HG03342 (cell line): ENCODE measurements at regions not wholly inside any gene's neighbourhood (a gene's known extent, or its start where the extent isn't known, plus 50 kb on each side); places are given as distances from the start of the nearest gene placed in this dataset.
A peak's percentile ranks its signal among the peaks of the same experiment; 100 is the strongest.
"Not testable (repeated sequence)": the region's sequence is repeated elsewhere in the genome, so short reads cannot be mapped to it uniquely, and the experiment has no call there.

Experiments
- ATAC-seq: cut with Tn5 transposase; IDR thresholded peaks from one replicate; pipeline ENCODE4 v1.9.1; 2021; ENCODE audit warnings: mild to moderate bottlenecking, moderate library complexity; ENCODE audit not compliant: unreplicated experiment

DNA sequence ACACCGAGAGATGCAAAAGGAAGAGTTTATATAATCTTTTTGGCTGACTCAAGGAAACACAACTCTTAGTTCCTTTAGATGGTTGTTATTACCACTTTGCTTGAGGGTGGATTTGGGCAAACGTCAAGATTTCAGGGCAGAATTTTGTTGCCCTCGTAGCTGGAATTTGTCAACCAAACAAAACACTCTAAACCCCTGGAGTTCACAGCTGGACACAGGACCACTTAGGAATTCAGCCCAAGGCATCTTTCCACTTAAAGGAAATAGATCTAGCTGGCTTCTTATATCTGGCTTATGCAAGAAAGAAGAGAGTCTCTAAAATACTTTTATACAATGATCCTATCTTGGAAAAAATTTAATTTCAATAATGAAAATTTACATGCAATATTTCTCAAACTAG is 237.8 kb upstream of the LRIG3 start:
- ATAC-seq, result no peak

DNA sequence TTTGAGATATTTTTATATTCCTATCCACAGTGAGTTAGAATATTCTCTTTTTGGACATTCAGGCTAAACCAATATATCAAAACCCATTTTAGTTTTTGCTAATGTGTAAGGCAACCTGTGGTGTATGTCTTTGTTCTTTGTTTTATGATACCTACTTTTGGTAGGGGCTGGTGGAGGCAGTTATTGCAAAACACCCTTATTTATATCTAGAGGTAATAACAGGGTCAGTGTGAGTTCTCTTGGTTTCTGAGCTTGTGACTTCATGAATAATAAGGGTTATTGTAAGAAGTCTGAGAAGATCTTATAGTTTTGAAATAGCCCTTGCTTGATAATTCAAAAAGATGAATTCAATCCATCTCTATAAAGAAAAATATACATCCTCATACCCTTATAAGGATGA is 235.1 kb upstream of the LRIG3 start:
- ATAC-seq, result no peak

DNA sequence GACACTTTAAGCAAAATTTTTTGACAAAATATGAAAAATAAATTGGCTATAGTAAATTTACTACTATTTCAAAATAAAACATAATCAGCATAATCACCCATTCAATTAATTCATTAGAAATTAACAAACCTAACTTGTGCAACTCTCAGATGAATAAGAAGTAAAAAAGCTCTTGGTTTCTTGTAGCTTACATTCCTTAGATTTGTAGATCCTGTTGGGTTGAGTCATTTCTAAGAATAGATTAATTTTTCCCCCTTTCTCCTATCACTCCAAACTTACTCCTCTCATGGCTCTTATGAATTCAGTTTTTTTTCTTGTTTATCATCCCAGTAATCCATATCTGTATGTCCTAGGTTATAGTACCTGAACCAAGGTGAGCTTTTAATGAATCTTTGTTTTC is 230.9 kb upstream of the LRIG3 start:
- ATAC-seq, result no peak

DNA sequence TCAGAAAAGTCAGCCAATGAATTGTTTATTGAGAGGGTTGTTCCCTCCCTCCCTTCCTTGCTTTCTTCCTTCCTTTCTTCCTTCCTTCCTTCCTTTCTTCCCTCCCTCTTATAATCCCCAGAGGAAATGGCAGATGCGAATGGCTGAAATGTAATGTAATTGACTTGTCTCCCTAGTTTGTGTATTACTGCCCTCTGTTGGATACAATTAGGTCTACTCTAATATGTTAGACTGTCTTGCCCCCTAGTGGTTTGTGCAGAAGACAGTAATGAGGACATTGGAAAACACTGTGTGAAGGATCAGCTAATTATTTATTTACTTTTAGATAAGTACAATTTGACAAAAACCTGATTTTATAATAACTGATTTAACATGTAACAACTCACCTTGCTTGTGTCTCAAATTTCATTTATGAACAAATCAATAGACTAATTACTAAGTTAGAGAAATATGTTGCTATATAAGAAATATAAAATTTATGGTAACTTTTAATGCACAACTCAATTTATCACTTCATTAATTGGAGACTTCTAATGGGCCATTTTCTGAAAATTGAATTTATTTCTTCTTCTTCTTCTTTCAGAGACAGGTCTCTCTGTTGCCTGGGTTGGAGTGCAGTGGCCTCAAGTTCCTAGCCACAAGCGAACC is 229.8 kb upstream of the LRIG3 start:
- peak; percentile 100 for ATAC-seq

DNA sequence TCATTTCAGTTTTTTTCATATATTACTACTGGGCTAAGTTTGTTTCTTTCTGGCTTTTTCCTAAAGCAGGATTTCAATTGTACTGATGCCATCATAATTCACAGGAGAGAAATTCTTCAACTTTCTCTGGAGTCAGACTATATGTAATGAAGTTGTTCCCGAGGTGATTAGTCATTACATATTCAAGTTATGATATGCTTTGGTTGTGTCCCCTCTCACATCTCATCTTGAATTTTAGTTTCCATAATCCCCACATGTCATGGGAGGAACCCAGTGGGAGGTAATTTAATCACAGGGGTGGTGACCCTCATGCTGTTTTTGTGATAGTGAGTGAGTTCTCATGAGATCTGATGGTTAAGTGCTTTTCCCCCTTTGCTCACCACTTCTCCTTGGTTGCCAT is 227.5 kb upstream of the LRIG3 start:
- no peak for ATAC-seq

DNA sequence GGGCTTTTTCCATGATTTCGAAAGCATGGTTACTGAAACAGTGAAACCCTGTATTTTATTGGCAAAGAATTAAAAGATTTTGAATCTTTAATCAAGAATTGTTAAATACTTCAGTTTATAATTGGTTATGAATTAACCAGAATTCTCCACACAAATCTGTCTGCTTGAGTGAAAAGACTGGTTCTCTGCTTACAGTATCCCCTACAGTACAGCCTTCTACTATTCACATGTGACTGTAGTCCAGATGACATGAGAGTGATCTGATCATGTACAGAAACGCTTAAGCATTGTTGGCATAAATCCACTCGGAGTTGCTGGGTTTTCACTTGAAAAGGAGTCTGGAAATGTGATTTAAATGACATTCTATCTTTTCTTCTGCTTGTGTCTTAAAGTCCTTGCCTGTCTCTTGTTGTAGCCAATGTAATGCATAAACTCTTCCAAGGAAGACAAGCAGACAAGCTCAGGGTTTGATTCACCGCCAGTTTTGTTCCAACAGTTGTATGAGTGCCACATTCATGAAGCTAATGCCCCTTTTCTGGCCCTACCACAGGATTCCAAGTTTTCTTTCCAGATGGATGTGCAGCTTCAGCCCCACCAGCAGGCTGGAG is 222.0 kb upstream of the LRIG3 start:
- no peak for ATAC-seq

DNA sequence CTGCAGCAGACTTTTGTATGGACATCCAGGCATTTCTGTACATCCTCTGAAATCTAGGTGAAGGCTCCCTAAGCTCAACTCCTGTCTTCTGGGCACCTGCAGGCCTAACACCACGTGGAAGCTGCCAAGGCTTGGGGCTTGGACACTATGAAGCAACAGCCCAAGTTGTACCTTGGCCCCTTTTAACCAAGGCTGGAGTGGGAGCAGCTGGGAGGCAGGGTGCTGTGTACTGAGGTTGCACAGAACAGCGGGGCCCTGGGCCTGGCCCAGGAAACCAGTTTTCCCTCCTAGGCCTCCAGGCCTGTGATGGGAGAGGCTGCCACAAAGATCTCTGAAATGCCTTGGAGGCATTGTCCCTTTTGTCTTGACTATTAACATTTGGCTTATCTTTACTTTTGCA is 214.4 kb upstream of the LRIG3 start:
- no peak for ATAC-seq

DNA sequence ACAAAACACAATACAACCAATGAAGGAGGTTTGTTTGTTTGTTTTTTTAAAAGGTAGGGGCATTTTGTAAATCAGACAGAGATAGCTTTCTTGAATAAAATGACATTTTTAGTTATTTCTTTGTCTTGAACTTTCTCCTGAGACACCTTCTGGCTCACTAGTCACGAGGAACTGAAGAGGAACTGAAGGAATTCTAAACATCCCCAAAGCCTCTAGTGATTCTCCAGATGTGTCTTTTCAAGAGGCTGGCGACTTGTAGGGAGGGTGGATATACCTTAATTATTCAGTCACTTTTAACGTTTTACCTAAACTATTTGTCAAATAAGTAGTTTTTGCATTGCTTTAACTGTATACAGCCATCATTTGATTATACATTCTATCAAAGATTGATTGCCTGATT is 211.2 kb upstream of the LRIG3 start:
- no peak for ATAC-seq

DNA sequence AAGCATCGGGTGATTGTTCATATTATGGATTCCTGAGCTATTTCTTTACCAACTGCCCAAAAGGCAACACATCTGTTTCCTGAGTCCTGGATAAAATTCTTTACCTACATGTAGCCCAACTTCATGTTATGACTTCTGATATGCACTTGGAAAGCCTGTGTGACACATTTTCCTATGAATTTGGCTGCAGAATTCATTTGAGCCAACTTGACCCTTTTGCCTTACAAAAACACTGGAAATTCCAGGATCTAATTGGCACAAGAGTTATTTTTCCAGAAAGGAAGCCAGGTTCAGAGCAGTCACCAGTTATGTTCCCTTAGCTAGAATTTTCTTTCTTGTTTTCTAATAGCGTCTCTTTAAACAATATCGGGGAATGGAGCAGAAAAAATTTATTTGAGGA is 202.5 kb upstream of the LRIG3 start:
- ATAC-seq, result no peak

DNA sequence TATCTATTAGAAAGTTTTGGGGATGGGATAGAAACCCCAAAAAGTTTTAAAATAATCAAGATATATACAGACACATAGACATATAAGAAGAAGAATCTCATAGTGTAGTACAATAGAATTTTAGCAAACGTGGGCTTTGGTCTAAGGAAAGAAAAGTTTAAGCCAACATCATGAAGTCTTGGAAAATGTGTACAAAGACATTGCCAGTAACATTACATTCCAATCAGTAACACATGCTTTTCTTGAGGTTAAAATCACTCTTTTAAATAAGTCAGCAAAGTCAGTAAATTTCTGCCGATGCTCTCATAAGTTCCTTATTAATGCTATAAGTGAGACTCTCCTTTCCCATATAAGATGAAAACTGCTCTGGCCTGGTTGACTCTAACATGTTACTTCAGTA is 201.1 kb upstream of the LRIG3 start:
- ATAC-seq, result no peak

DNA sequence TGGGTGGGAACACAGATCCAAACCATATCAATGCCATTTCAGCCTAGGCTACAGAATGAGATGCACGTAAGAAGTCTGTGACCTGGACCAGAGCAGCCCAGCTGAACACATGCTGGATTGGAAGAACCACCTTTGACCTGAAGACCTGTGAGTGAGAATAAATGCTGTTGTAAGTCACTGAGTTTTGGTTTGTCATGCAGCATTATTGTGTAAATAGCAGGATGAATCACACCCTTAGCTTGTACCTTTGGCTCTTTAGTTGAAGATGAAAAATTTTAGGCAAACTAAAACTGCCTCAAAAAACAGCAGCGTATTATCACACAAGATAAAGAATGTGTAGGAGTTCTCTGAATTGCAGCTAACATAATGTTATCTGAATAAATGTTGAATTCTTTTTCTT is 199.4 kb upstream of the LRIG3 start:
- ATAC-seq, result no peak

DNA sequence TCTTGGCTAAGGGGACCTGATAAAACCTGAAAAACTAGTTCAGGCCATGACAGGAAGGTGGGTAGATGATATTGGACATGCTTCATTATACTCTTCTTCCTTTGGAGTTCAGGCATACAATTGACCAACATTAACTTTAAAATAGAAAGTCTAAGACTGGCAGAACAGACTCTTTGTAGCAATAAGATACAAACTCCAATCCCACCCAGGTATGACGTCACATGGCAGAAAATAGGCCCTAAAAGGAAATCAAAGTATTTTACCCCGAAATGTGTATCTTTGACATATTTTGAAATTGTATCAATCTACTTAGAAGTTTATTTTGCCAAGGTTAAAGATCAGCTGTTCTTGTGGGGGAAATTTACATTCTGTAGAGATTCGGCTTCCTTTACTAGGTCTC is 198.1 kb upstream of the LRIG3 start:
- no peak for ATAC-seq

DNA sequence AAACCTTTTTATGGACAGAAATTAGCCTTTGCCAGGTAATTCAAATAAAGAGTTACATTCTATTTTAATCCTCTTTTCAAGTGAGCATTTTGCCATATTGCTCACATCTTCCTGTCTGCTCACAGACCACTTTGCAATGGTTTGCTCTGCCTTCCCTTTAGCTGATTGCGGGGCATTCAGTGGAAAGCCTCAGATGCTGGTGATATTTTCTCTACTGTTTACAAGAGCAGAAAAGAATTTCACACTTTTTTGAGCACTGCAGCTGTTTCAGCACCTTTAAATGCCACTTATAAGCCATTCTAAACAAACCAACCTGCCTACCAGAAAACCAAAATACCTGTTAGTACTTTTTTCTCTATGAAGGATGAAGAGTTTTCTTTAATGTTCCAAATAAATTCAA is 195.7 kb upstream of the LRIG3 start:
- no peak for ATAC-seq

DNA sequence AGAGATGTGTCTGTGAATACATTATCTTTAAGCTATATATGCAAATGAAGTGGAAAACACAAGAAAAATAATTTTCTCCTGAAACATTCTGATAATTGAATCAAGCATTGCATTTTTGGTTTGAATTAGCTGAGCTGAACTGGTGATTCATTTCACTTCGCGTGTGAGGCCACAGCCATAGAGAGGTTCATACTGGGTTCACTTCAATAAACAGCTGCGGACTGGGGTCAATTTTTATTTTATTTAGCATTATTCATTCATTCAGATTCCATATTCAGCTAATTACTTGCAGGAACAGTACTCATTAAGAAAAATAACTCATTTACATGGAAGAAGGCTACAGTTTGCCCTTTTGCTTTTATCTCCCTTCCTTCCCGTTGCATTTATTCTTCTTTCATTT is 195.2 kb upstream of the LRIG3 start:
- no peak for ATAC-seq

DNA sequence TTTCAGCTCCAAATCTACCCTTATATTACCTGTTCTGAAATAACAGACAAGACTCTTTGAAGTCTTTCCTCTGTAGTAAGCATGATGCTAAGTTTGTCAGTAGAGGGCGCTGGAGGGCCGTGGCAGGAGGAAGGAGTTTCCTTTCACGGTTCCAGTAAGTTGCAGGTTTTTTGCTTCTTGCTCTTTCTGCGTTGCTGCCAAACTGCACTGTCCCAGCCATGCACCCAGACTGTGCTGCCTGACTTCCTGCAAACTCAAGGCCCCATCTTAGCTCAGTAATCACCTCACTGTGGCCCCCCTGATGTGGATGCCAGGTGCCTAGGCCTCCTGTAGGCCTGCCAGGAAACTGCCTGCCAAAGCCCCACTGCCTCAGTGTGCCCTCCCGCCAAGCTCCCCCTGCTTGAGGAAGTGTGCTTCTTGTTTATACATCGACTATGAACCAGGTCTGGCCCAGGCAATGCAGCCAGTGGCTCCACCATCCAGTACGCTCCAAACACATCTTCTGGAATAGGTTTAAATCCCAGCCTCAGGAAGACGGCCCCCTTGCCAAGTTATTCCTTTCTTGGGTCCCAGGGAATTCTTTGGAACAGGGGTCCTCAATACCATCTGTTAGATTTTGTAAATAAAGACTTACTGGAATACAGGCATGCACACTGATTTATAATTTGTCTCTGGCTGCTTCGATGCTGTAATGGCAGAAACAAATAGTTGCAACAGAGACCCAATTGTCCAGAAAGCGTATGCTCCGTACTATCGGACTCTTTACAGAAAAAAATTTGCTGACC is 193.7 kb upstream of the LRIG3 start:
- ATAC-seq, result peak; percentile 89

DNA sequence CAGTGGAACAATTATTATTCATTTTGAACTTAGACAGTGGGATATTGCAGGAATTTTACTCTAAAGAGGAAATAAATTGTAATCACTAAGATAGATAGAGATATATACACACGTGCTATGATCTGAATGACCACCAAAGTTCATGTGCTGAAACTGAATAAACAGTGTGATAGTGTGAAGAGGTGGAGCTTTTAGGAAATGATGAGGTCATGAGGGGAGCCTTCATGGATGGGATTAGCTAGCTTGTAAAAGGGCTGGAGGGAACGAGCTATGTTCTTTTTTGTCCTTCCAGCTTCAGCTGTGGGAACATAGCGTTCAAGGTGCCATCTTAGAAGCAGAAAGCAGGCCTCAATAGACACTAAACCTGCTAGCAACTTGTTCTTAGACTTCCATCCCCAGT is 191.5 kb upstream of the LRIG3 start:
- no peak for ATAC-seq

DNA sequence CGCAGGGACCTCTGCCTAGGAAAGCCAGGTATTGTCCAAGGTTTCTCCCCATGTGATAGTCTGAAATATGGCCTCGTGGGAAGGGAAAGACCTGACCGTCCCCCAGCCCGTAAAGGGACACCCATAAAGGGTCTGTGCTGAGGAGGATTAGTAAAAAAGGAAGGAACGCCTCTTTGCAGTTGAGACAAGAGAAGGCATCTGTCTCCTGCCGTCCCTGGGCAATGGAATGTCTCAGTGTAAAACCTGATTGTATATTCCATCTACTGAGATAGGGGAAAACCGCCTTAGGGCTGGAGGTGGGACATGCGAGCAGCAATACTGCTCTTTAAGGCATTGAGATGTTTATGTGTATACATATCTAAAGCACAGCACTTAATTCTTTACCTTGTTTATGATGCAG is 188.2 kb upstream of the LRIG3 start:
- ATAC-seq, result not testable (repeated sequence)

DNA sequence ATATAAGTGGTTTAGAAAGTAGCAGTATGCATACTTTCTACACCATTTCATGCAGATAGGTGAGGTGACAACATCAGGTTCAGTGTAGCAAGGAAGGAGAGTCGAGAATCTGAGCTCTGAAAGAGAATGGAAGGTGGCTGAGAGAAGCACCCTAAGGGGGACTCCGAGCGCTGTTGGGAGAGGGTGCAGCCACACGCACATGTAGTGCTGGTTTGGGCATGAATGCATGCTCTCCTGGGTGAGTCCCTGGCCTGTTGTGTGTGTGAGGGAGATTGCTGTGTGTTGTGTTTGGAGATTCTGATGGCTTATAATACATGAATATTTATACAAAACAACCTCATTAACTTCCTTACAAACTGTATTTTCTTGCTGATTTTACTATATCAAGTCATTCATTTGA is 180.3 kb upstream of the LRIG3 start:
- no peak for ATAC-seq

DNA sequence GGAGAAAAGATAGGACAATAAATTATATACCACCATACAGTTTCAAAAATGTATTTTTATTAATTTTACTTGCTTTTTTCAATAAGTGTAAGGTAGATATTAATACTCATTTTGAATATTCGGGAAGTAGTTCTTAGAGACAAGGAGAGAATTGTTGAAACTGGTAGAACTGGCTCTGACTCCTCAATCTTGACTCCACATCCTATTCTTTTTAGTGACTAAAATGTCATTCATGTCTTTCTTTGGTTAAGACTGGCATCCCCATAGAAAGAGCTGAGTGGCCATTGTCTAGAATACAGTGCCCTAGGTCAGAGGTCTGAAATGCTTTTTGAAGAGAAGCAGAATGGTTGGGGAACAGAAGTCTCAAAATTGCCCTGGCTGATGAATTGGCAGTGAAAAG is 177.6 kb upstream of the LRIG3 start:
- ATAC-seq, result no peak

DNA sequence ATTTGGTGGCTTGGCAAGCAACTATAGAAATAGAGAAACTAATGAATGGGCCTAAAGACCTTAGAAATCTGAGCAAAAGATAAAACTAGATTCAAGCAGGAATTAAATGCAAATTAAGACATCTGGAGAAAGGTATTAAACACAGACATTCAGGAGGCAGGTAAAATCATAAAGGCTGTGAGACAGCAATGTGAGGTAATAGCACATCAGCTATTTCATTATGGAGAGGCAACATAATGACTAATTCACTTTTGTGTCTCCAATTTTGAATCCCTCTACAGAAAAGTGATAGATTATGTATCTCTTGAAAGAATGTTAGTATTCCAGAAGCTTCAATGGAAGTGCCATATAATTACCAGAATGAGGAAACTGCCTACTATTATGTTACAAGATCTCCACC is 175.9 kb upstream of the LRIG3 start:
- no peak for ATAC-seq

DNA sequence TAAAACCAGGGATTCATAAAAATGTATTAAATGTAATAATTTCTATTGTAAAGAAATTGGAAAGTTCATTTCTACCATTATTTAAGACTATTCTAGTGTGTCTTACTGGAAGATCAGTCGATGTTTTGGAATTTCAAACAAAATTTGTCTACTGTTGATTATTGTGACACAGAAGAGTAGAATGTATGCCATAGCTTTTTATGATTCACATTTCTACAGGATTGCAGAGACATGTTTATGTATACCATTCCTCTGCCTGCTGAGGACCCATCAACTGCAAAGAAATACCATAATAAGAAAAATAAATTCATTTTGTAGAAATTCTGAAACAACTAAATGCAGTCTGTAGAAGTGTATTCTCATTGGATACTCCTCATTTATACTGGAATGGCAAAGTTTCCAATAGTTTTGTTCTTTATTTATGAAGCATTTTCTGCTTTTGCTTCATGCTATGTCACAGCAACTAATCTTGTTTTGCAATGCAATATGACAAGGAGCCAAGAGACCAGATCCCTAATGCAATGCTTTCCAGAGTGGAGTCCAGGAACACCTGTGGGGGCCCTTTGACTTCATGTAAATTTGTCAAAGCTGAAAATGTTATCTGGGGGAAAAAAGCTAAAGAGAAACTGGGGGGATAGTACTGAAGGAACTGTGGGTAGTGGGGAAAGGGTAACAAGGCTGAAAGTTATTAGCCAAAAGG is 172.9 kb upstream of the LRIG3 start:
- ATAC-seq, result no peak

DNA sequence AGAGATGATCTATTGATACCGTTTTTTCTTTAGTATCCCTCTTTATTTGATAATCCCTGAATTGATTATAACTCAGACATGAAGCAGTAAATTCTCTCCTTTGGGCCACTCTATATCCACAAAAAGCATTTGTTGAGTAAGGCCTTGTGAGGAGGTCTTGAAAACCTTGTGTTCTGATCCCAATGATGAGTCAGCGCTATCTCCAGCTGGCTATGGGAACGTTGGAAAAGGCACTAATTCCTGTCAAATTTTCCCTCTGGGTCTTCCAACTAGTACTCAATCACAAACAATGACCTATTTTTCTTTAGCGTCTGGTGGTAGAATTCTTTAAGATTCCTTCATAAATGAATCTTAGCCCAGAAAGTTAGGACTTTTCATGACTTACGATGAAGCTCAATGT is 168.4 kb upstream of the LRIG3 start:
- no peak for ATAC-seq
